Stimulated activated CD8-positive, alpha-beta memory T cell treated with anti-CD3 and anti-CD28 coated beads, Interleukin-7, amount 100 ng/mL, for 48 hours (primary cell): ENCODE measurements at regions not wholly inside any gene's neighbourhood (a gene's known extent, or its start where the extent isn't known, plus 50 kb on each side); places are given as distances from the start of the nearest gene placed in this dataset.
"Not testable (repeated sequence)": the region's sequence is repeated elsewhere in the genome, so short reads cannot be mapped to it uniquely, and the experiment has no call there.

Experiments used
- DNase-seq, 2 donors: peaks; one replicate each; pipeline ENCODE4 v3.0.0-alpha.2; 2020; ENCODE audit warnings: low read depth in 1 of 2; ENCODE audit errors: extremely low read depth in 1 of 2

- DNase-seq = not testable (repeated sequence)
These were observed 1615.9 kb upstream of the C9orf72 start for GRCh38 chr9:29189221-29189620.

GRCh38 chr9:29198861-29199260 is 1625.6 kb upstream of the C9orf72 start:
- DNase-seq = no peak

- no peak for DNase-seq
These were observed 1626.7 kb upstream of the C9orf72 start for GRCh38 chr9:29199975-29200374.

GRCh38 chr9:29200650-29201049 is 1627.4 kb upstream of the C9orf72 start:
- DNase-seq = no peak

- DNase-seq = no peak
These were observed 1630.1 kb upstream of the C9orf72 start for GRCh38 chr9:29203244-29203930.

- no peak for DNase-seq
These were observed 1635.4 kb upstream of the C9orf72 start for GRCh38 chr9:29208670-29209069.

GRCh38 chr9:29209748-29210291 is 1636.5 kb upstream of the C9orf72 start:
- DNase-seq = no peak

- DNase-seq = no peak
These were observed 1637.8 kb upstream of the C9orf72 start for GRCh38 chr9:29211003-29211579.

- DNase-seq = peak in 1 of 2 donors; percentile 20
These were observed 1638.5 kb upstream of the C9orf72 start for GRCh38 chr9:29211580-29212396.

GRCh38 chr9:29212397-29213387 is 1639.4 kb upstream of the C9orf72 start:
- DNase-seq = no peak

GRCh38 chr9:29213417-29214153 is 1640.3 kb upstream of the C9orf72 start, which contains the start of gene LINGO2:
Gene LINGO2 (minus strand): TSS chr9:29213601.
- no peak for DNase-seq

GRCh38 chr9:29214154-29214689 is 1640.9 kb upstream of the C9orf72 start:
- DNase-seq = no peak

GRCh38 chr9:29214690-29215253 is 1641.5 kb upstream of the C9orf72 start:
- DNase-seq = no peak

GRCh38 chr9:29217966-29218365 is 1644.7 kb upstream of the C9orf72 start:
- no peak for DNase-seq

GRCh38 chr9:29220596-29221251 is 1647.4 kb upstream of the C9orf72 start:
- no peak for DNase-seq

- no peak for DNase-seq
These were observed 1655.3 kb upstream of the C9orf72 start for GRCh38 chr9:29228558-29228957.

GRCh38 chr9:29230931-29231330 is 1657.7 kb upstream of the C9orf72 start:
- DNase-seq = no peak

- no peak for DNase-seq
These were observed 1659.9 kb upstream of the C9orf72 start for GRCh38 chr9:29233193-29233592.

- DNase-seq = no peak
These were observed 1668.0 kb upstream of the C9orf72 start for GRCh38 chr9:29241320-29241719.
